GM21619 (cell line): ENCODE measurements at regions not wholly inside any gene's neighbourhood (a gene's known extent, or its start where the extent isn't known, plus 50 kb on each side); places are given as distances from the start of the nearest gene placed in this dataset.

ENCODE experiments used
- ATAC-seq: cut with Tn5 transposase; IDR thresholded peaks from one replicate; pipeline ENCODE4 v1.9.1; 2021; ENCODE audit not compliant: unreplicated experiment

- ATAC-seq = no peak
Observed at GRCh38 chr5:1669276-1670155, 130.1 kb downstream of the MRPL36 start.

GRCh38 chr5:1668141-1668721, 131.4 kb downstream of the MRPL36 start:
- no peak for ATAC-seq

- ATAC-seq = no peak
Observed at GRCh38 chr5:1667648-1668140, 131.9 kb downstream of the MRPL36 start.

GRCh38 chr5:1666812-1667588, 132.6 kb downstream of the MRPL36 start:
- ATAC-seq = no peak

- no peak for ATAC-seq
Observed at GRCh38 chr5:1666221-1666620, 133.4 kb downstream of the MRPL36 start.

- no peak for ATAC-seq
Observed at GRCh38 chr5:1665803-1666202, 133.8 kb downstream of the MRPL36 start.

- no peak for ATAC-seq
Observed at GRCh38 chr5:1665231-1665630, 134.4 kb downstream of the MRPL36 start.

GRCh38 chr5:1663186-1663585, 136.5 kb downstream of the MRPL36 start:
- ATAC-seq = no peak

GRCh38 chr5:1662559-1663085, 137.0 kb downstream of the MRPL36 start:
- no peak for ATAC-seq

GRCh38 chr5:1661831-1662558, 137.6 kb downstream of the MRPL36 start:
- ATAC-seq = no peak

GRCh38 chr5:1661311-1661710, 137.6 kb upstream of the LPCAT1 start:
- no peak for ATAC-seq

- ATAC-seq = no peak
Observed at GRCh38 chr5:1660511-1660910, 136.8 kb upstream of the LPCAT1 start.

GRCh38 chr5:1660001-1660400, 136.2 kb upstream of the LPCAT1 start:
- ATAC-seq = no peak

- no peak for ATAC-seq
Observed at GRCh38 chr5:1659100-1659981, 135.6 kb upstream of the LPCAT1 start.

- ATAC-seq = no peak
Observed at GRCh38 chr5:1658665-1659064, 134.9 kb upstream of the LPCAT1 start.

- no peak for ATAC-seq
Observed at GRCh38 chr5:1657161-1657741, 133.5 kb upstream of the LPCAT1 start.

- no peak for ATAC-seq
Observed at GRCh38 chr5:1656271-1656975, 132.7 kb upstream of the LPCAT1 start.

GRCh38 chr5:1655496-1656270, 131.9 kb upstream of the LPCAT1 start:
- no peak for ATAC-seq
